ENCODE measurements at regions not wholly inside any gene's neighbourhood (a gene's known extent, or its start where the extent isn't known, plus 50 kb on each side); places are given as distances from the start of the nearest gene placed in this dataset.

DNA sequence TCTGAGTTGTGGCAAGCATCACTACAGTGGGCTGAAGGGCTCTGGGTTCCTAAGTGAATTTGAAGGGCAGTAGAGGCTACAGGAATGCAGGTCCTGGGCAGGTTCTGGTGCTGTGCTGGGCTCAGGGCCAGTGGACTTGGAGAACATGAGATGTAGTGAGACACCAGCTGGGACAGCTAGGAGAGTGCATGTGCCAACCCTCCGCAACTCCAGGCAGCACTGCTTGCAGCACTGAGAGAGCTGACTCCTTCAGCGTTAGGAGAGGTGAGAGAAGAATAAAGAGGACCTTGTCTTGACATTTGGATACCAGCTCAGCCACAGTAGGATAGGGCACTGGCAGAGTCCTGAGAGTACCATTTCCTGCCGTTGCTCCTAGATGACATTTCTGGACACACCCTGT, 739.9 kb upstream of the PRR20A start:
- TF ChIP-seq, protein P1, sequence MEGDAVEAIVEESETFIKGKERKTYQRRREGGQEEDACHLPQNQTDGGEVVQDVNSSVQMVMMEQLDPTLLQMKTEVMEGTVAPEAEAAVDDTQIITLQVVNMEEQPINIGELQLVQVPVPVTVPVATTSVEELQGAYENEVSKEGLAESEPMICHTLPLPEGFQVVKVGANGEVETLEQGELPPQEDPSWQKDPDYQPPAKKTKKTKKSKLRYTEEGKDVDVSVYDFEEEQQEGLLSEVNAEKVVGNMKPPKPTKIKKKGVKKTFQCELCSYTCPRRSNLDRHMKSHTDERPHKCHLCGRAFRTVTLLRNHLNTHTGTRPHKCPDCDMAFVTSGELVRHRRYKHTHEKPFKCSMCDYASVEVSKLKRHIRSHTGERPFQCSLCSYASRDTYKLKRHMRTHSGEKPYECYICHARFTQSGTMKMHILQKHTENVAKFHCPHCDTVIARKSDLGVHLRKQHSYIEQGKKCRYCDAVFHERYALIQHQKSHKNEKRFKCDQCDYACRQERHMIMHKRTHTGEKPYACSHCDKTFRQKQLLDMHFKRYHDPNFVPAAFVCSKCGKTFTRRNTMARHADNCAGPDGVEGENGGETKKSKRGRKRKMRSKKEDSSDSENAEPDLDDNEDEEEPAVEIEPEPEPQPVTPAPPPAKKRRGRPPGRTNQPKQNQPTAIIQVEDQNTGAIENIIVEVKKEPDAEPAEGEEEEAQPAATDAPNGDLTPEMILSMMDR (IDR thresholded peaks at IDR 0.05): no peak
- TF ChIP-seq, protein P2, sequence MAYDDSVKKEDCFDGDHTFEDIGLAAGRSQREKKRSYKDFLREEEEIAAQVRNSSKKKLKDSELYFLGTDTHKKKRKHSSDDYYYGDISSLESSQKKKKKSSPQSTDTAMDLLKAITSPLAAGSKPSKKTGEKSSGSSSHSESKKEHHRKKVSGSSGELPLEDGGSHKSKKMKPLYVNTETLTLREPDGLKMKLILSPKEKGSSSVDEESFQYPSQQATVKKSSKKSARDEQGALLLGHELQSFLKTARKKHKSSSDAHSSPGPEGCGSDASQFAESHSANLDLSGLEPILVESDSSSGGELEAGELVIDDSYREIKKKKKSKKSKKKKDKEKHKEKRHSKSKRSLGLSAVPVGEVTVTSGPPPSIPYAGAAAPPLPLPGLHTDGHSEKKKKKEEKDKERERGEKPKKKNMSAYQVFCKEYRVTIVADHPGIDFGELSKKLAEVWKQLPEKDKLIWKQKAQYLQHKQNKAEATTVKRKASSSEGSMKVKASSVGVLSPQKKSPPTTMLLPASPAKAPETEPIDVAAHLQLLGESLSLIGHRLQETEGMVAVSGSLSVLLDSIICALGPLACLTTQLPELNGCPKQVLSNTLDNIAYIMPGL (CRISPR knock-in tag; IDR thresholded peaks at IDR 0.05): no peak
- TF ChIP-seq, protein P3, sequence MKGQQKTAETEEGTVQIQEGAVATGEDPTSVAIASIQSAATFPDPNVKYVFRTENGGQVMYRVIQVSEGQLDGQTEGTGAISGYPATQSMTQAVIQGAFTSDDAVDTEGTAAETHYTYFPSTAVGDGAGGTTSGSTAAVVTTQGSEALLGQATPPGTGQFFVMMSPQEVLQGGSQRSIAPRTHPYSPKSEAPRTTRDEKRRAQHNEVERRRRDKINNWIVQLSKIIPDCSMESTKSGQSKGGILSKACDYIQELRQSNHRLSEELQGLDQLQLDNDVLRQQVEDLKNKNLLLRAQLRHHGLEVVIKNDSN (CRISPR knock-in tag; IDR thresholded peaks at IDR 0.05): no peak
- TF ChIP-seq ZNF121 (CRISPR knock-in tag; IDR thresholded peaks at IDR 0.05) (no peak), CBFB (CRISPR knock-in tag; IDR thresholded peaks at IDR 0.05; ENCODE audit: low read depth) (no peak), NR1H2 (CRISPR knock-in tag; IDR thresholded peaks at IDR 0.05) (no peak), FOXP1 (CRISPR knock-in tag; IDR thresholded peaks at IDR 0.05; ENCODE audit: borderline replicate concordance) (no peak), ESRRA (CRISPR knock-in tag; IDR thresholded peaks at IDR 0.05; ENCODE audit: borderline replicate concordance) (no peak), SP1 (CRISPR knock-in tag; conservative IDR thresholded peaks at IDR 0.05) (no peak), CREB1 (CRISPR knock-in tag; IDR thresholded peaks at IDR 0.05) (no peak), ZNF416 (CRISPR knock-in tag; IDR thresholded peaks at IDR 0.05) (no peak), JUN (CRISPR knock-in tag; IDR thresholded peaks at IDR 0.05) (no peak), SMAD3 (CRISPR knock-in tag; IDR thresholded peaks at IDR 0.05; ENCODE audit: borderline replicate concordance) (no peak)
